RWPE1 (cell line): ENCODE measurements at regions not wholly inside any gene's neighbourhood (a gene's known extent, or its start where the extent isn't known, plus 50 kb on each side); places are given as distances from the start of the nearest gene placed in this dataset.

Experiments used
- CTCF ChIA-PET: fragments of 350-600 bp; sonication (Branson Sonifier 250); formaldehyde crosslinking; extraction: SDS; loops from one replicate; lab custom pipeline; 2021; lab: Yijun Ruan, JAX
- POLR2A ChIA-PET: fragments of 400-600 bp; formaldehyde crosslinking; extraction: SDS; loops from one replicate; lab custom pipeline; 2020; ENCODE audit warnings: antibody characterized with exemption; ENCODE audit not compliant: low non-redundant PET; lab: Yijun Ruan, JAX
- DNase-seq: peaks from one replicate; pipeline ENCODE4 v3.0.0; 2012; ENCODE audit warnings: low spot score
- H3K27ac ChIP-seq: fragments of 450-650 bp; 2 replicates; pipeline ENCODE4 v1.5.1; 2017
- CTCF ChIP-seq: fragments of 450-650 bp; conservative IDR thresholded peaks from 2 replicates; pipeline ENCODE4 v1.5.1; 2017; ENCODE audit warnings: low read depth, mild to moderate bottlenecking

GRCh38 chr7:441684-442421, 77.8 kb downstream of the PDGFA start:
- TF ChIP-seq CTCF, result no peak
- CTCF ChIA-PET, result interaction anchor here (0.8 kb wide), 1 partner anchor 175 kb away, joined by 3 read pairs; no protein-coding TSS in a partner anchor

DNA sequence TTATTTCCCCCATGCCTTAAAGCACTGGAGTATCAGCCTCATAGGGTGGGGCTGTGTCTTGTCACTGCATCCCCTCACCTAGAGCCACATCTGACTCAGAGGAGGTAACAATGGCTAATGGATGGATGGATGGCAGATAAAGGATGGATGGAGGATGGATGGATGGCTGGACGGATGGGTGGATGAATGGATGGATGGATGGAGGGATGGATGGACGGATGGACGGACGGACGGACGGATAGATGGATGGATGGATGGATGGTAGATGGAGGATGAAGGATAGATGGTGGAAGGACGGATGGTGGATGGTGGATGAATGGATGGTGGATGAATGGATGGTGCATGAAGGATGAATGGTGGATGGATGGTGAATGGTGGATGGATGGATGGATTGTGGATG, 77.2 kb downstream of the PDGFA start:
- TF ChIP-seq CTCF, result no peak
- no peak for DNase-seq
- ChIA-PET CTCF (no interaction called here), POLR2A (no interaction called here)
- no peak overlapping the region for H3K27ac ChIP-seq

More at GRCh38 chr7:441684-442421, 77.8 kb downstream of the PDGFA start:
- no peak overlapping the region for H3K27ac ChIP-seq
- no peak for DNase-seq
- POLR2A ChIA-PET, result no interaction called here

- POLR2A ChIA-PET, result no interaction called here
- CTCF ChIA-PET, result no interaction called here
- no peak for DNase-seq
- H3K27ac ChIP-seq, result no peak overlapping the region
- no peak for TF ChIP-seq CTCF
These were observed 76.3 kb downstream of the PDGFA start for GRCh38 chr7:443279-443833.

DNA sequence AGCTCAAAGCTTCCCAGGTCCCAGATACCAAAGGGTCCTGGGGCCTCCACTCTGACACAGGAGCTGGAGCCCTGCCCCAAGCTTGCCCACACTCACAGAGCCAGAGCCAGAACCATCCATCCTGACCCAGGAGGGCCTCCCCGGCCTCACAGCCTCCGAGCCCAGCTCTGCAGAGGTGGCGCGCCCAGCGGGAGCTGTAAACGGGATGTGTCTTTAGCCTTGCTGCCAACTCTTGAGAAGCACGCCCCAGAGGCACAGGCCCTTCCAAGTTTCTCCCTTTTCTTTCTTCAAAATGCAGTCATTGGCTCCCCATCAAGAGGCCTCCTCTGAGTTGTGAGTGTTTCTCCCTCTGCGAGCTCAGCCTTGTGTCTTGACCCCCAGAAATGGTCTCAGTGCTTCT, 75.0 kb downstream of the PDGFA start:
- no peak overlapping the region for H3K27ac ChIP-seq
- ChIA-PET POLR2A (no interaction called here), CTCF (no interaction called here)
- no peak for DNase-seq
- TF ChIP-seq CTCF, result no peak

GRCh38 chr7:445020-445419, 74.6 kb downstream of the PDGFA start:
- ChIA-PET CTCF (no interaction called here), POLR2A (no interaction called here)
- DNase-seq, result no peak
- H3K27ac ChIP-seq, result no peak overlapping the region
- TF ChIP-seq CTCF, result no peak

- no peak overlapping the region for H3K27ac ChIP-seq
- ChIA-PET POLR2A (no interaction called here), CTCF (interaction anchor here (0.7 kb wide), 1 partner anchor 205 kb away, joined by 5 read pairs; no protein-coding TSS in a partner anchor)
- no peak for DNase-seq
- TF ChIP-seq CTCF, result no peak
These were observed 73.9 kb downstream of the PDGFA start for GRCh38 chr7:445563-446288.
